Ectodermal cell (in vitro differentiated cells): ENCODE measurements at regions not wholly inside any gene's neighbourhood (a gene's known extent, or its start where the extent isn't known, plus 50 kb on each side); places are given as distances from the start of the nearest gene placed in this dataset.
"Not testable (repeated sequence)": the region's sequence is repeated elsewhere in the genome, so short reads cannot be mapped to it uniquely, and the experiment has no call there.

ENCODE experiments used
- H3K27ac ChIP-seq: 2 replicates; pipeline ENCODE4 v1.7.0; 2013; ENCODE audit warnings: mild to moderate bottlenecking, low read depth, low read length; ENCODE audit not compliant: insufficient read depth, poor library complexity, severe bottlenecking
- H3K27me3 ChIP-seq: 2 replicates; pipeline ENCODE4 v1.7.0; 2013; ENCODE audit warnings: mild to moderate bottlenecking, low read length; ENCODE audit not compliant: insufficient read depth, control insufficient read depth, poor library complexity, severe bottlenecking
- H3K36me3 ChIP-seq: one replicate; pipeline ENCODE4 v1.7.0; 2013; ENCODE audit warnings: low read length; ENCODE audit not compliant: control insufficient read depth, insufficient read depth
- H3K4me1 ChIP-seq: one replicate; pipeline ENCODE4 v1.7.0; 2013; ENCODE audit warnings: low read length; ENCODE audit not compliant: control insufficient read depth, insufficient read depth
- H3K4me3 ChIP-seq: 2 replicates; pipeline ENCODE4 v1.7.0; 2013; ENCODE audit warnings: low read depth, low read length, control low read depth; ENCODE audit not compliant: insufficient read depth
- H3K9me3 ChIP-seq: 2 replicates; pipeline ENCODE4 v1.7.0; 2013; ENCODE audit warnings: mild to moderate bottlenecking, low read length, moderate library complexity; ENCODE audit not compliant: control insufficient read depth
- WGBS, 2 experiments: methylation state at CpG; one replicate each; pipeline ENCODE4 v1.1.7; 2013; ENCODE audit warnings: missing lambda C conversion rate in 2 of 2; 5-methylcytosine and 5-hydroxymethylcytosine counted together

- 91 to 97% methylated on average over 1 of the region's 1 CpG for WGBS, 2 experiments
- H3K27me3 ChIP-seq, result no peaks in the 10 kb centered on the region
- no peak overlapping the region for H3K4me3 ChIP-seq
These were observed 237.1 kb downstream of the BMP4 start for GRCh38 chr14:53719536-53719935.

GRCh38 chr14:53716578-53716977 lies 240.0 kb downstream of the BMP4 start:
- Histone ChIP-seq H3K27me3 (no peaks in the 10 kb centered on the region), H3K36me3 (no peaks in the 10 kb centered on the region), H3K4me1 (no peaks in the 10 kb centered on the region), H3K9me3 (no peaks in the 10 kb centered on the region), H3K27ac (no peak overlapping the region), H3K4me3 (no peak overlapping the region)
- 95% methylated on average over 6 of the region's 6 CpGs for WGBS, 2 experiments

More at GRCh38 chr14:53719536-53719935, 237.1 kb downstream of the BMP4 start:
- no peak overlapping the region for H3K27ac ChIP-seq
- H3K4me1 ChIP-seq, result no peaks in the 10 kb centered on the region
- no peaks in the 10 kb centered on the region for H3K36me3 ChIP-seq
- no peaks in the 10 kb centered on the region for H3K9me3 ChIP-seq

- Histone ChIP-seq H3K4me3 (no peak overlapping the region), H3K9me3 (no peaks in the 10 kb centered on the region), H3K27me3 (no peaks in the 10 kb centered on the region), H3K36me3 (no peaks in the 10 kb centered on the region), H3K27ac (no peak overlapping the region), H3K4me1 (no peaks in the 10 kb centered on the region)
- 91 to 97% methylated on average over 3 of the region's 3 CpGs for WGBS, 2 experiments
These were observed 241.4 kb downstream of the BMP4 start for GRCh38 chr14:53715193-53715721.

- Histone ChIP-seq H3K4me1 (no peaks in the 10 kb centered on the region), H3K27me3 (no peaks in the 10 kb centered on the region), H3K9me3 (no peaks in the 10 kb centered on the region), H3K4me3 (no peak overlapping the region), H3K36me3 (no peaks in the 10 kb centered on the region), H3K27ac (no peak overlapping the region)
- 62 to 70% methylated on average over 3 to 4 of the region's 5 CpGs for WGBS, 2 experiments
These were observed 242.0 kb downstream of the BMP4 start for GRCh38 chr14:53714495-53715192.

GRCh38 chr14:53712901-53713300 lies 243.7 kb downstream of the BMP4 start:
- not testable (repeated sequence) for H3K27ac ChIP-seq, H3K27me3 ChIP-seq, H3K4me3 ChIP-seq, H3K36me3 ChIP-seq, H3K4me1 ChIP-seq, H3K9me3 ChIP-seq
- WGBS, 2 experiments, result 95 to 96% methylated on average over 2 of the region's 3 CpGs

DNA sequence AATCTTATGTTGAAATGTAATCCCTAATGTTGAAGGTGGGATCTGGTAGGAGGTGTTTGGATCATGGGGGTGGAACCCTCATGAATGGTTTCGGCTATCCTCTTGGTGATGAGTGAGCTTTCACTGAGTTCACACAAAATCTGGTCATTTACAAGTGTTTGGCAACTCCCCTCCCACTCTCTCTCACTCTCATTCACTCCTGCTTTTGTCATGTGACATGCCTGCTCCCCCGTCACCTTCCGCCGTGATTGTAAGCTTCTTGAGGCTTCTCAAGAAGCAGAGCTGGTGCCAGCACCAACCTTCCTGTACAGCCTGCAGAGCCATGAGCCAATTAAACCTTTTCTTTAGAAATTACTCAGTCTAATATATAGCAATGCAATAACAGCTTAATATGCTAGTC lies 245.4 kb downstream of the BMP4 start:
- Histone ChIP-seq H3K9me3 (no peaks in the 10 kb centered on the region), H3K27ac (no peak overlapping the region), H3K4me3 (no peak overlapping the region), H3K4me1 (no peaks in the 10 kb centered on the region), H3K27me3 (no peaks in the 10 kb centered on the region), H3K36me3 (no peaks in the 10 kb centered on the region)
- WGBS, 2 experiments, result 81 to 85% methylated on average over 4 of the region's 4 CpGs

GRCh38 chr14:53710615-53711014 lies 246.0 kb downstream of the BMP4 start:
- no peaks in the 10 kb centered on the region for H3K9me3 ChIP-seq
- H3K27ac ChIP-seq, result no peak overlapping the region
- no peaks in the 10 kb centered on the region for H3K27me3 ChIP-seq
- 77 to 85% methylated on average over 4 of the region's 4 CpGs for WGBS, 2 experiments
- H3K36me3 ChIP-seq, result no peaks in the 10 kb centered on the region
- H3K4me3 ChIP-seq, result no peak overlapping the region
- no peaks in the 10 kb centered on the region for H3K4me1 ChIP-seq

DNA sequence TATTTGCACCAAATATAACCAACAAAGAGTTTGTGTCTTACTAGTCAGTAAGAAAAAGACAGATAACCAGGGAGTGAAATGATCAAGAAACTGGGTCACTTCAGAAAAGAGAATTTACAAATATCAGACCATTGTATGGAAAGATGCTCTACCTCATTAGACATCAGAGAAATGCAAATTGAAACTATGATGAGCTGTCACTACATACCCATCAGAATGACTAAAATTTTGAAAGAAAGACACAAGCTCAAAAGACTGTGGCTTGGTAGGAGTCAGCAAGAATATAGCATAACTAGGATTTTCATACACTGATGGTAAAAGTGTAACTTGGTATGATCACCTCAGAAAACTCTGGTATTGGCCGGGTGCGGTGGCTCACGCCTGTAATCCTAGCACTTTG lies 247.2 kb downstream of the BMP4 start:
- Histone ChIP-seq H3K27ac (no peak overlapping the region), H3K36me3 (no peaks in the 10 kb centered on the region), H3K4me3 (no peak overlapping the region), H3K9me3 (no peaks in the 10 kb centered on the region), H3K27me3 (no peaks in the 10 kb centered on the region), H3K4me1 (no peaks in the 10 kb centered on the region)
- WGBS, 2 experiments, result 99 to 100% methylated on average over 3 of the region's 3 CpGs

- Histone ChIP-seq H3K27me3 (no peaks in the 10 kb centered on the region), H3K27ac (no peak overlapping the region), H3K4me3 (no peak overlapping the region), H3K9me3 (no peaks in the 10 kb centered on the region), H3K36me3 (no peaks in the 10 kb centered on the region), H3K4me1 (no peaks in the 10 kb centered on the region)
These were observed 253.2 kb downstream of the BMP4 start for GRCh38 chr14:53703457-53703856.

DNA sequence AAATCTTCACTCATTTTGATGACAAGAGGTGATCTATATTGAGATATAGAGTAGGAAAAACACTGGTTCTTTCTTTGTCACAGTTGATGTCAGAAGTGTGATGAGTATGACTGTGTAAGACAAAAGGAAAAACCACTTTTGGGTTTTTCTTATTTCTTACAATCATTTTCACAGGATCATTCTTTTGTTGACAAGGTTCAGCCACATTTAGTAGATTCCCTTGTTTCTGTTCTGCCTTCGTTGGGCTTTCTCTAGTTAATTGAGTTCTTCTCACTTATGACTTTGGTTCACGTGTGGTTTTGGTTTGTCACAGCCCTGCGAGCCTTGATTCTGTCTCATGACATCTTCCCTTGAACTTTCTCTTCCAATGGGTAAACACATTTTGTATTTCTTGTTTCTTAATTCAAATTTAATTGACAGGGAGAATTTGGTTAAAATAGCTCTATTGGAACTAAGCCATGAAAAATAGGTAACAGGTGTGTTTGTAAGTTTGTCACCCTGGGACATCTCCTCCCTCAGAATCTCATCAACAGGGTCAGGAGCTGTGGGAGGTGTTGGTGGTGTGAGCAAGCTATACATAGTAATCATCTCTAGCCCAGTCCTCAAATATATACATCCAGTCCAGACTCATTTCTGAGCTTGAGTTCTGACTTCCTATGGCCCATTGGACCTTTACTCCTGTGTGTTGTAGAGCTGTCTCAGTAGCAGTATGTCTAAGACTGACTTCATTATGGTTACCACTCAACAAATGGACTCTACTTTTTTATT lies 255.3 kb downstream of the BMP4 start:
- no peaks in the 10 kb centered on the region for H3K36me3 ChIP-seq
- 77 to 81% methylated on average over 3 of the region's 3 CpGs for WGBS, 2 experiments
- H3K9me3 ChIP-seq, result no peaks in the 10 kb centered on the region
- H3K4me3 ChIP-seq, result no peak overlapping the region
- no peaks in the 10 kb centered on the region for H3K27me3 ChIP-seq
- no peak overlapping the region for H3K27ac ChIP-seq
- H3K4me1 ChIP-seq, result no peaks in the 10 kb centered on the region
